Fibroblast of pulmonary artery (primary cell): ENCODE measurements at regions not wholly inside any gene's neighbourhood (a gene's known extent, or its start where the extent isn't known, plus 50 kb on each side); places are given as distances from the start of the nearest gene placed in this dataset.
A peak's percentile ranks its signal among the peaks of the same experiment; 100 is the strongest.
"Not testable (repeated sequence)": the region's sequence is repeated elsewhere in the genome, so short reads cannot be mapped to it uniquely, and the experiment has no call there.

Source experiments
- DNase-seq: peaks from one replicate; pipeline ENCODE4 v3.0.0-alpha.2; 2010; ENCODE audit warnings: low read depth
- H3K4me3 ChIP-seq: replicated peaks from 2 replicates; pipeline ENCODE4 v1.5.1; 2011; ENCODE audit warnings: low read depth, mild to moderate bottlenecking, control low read depth, low read length, moderate library complexity
- CTCF ChIP-seq: IDR thresholded peaks from 2 replicates; pipeline ENCODE4 v1.5.1; 2011; ENCODE audit warnings: mild to moderate bottlenecking, control low read depth, low read length, inconsistent platforms; ENCODE audit errors: missing control alignments

DNA sequence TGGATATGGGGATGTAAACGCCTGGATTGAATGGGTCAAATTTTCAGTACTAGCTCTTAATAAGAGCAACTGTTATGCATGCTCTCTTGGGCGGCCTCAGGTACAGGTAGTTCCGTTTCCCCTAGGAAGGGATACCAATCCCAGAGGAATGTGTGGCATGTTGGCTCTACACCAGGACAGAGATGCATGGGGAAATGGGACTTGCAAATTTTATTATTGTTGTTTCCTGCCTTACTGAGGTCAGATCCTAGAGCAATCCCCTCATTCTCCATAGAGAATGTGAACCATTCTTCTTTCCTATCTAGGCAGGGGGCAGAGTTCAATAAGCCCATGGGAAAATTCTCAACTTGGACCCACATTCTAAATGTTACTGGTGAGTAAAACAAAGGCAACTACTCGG lies 361.8 kb upstream of the FGF16 start:
- no peak overlapping the region for H3K4me3 ChIP-seq
- TF ChIP-seq CTCF, result no peak
- no peak for DNase-seq

DNA sequence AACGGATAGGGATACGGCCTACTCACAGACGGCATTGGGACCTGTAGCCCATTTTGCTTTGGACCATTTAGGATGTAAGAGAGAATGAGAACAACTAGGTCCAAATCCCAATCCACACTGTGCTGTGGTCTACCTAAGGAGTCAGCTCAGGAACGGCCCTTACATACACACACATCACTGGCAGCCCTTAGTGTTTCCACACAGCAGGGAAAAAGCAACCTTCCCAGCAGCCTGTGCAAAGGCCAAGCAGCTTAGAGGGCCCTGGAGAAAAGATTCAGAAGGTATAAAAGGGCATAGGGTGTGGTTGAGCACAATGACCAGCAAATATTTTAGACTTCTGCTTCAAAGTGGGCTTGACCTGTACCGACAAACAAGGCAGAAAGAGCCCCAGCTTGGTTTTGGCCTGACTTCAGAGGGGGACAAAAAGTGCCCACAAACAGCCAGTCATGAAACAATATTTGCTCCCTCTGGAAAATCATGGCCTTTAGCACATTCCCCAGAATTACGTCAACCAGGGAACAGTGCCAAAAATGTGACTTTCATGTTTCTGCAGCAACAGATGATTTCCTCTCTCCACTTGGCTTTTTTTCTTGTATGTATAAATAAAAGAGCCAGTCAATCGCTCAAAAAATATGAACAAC lies 359.5 kb upstream of the FGF16 start:
- DNase-seq, result peak; percentile 39

DNA sequence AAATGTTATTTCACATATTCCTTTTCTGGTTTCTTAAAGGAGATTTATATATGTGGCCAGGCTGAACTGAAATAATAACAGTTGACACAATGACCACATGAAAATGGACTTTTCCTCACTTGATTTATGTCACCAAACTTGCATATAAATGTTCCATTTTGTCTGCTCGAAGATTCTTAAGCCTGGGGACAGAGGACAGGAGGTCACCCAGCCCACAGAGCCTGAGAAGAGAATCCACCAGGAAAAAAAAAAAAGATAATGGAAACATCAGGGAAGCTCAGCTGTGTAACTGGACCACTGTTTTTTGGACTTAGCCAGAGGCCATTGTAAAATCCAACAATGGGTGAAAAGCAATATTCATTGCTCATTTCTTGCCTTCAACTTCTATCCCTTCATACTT lies 359.0 kb upstream of the FGF16 start:
- TF ChIP-seq CTCF, result no peak
- DNase-seq, result no peak

More for the DNA sequence above, 359.5 kb upstream of the FGF16 start:
- TF ChIP-seq CTCF, result no peak
- H3K4me3 ChIP-seq, result no peak overlapping the region

DNA sequence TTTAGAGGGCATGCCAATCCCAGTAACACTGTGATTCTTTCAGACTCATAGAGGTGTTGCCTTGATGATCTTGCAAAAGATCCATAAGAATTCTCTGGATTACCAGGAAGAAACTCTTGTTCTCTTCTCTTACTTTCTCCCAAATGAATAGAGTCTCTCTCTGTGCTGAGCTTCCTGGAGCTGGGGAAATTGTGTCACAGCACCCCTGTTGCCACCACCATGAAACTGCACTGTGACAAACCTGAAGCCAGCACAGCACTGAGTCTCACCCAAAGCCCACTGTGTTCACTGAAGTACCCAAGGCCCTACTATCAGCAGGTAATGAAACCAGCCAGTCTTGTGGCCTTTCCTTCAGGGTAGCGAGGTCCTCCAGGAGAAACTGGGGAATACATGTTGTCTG lies 332.7 kb upstream of the FGF16 start:
- no peak for TF ChIP-seq CTCF
- no peak for DNase-seq
- H3K4me3 ChIP-seq, result no peak overlapping the region

More for the DNA sequence above, 359.0 kb upstream of the FGF16 start:
- H3K4me3 ChIP-seq, result no peak overlapping the region

- TF ChIP-seq CTCF, result no peak
- no peak for DNase-seq
- no peak overlapping the region for H3K4me3 ChIP-seq
Observed at GRCh38 chrX:77118686-77119085, 328.5 kb upstream of the FGF16 start.

DNA sequence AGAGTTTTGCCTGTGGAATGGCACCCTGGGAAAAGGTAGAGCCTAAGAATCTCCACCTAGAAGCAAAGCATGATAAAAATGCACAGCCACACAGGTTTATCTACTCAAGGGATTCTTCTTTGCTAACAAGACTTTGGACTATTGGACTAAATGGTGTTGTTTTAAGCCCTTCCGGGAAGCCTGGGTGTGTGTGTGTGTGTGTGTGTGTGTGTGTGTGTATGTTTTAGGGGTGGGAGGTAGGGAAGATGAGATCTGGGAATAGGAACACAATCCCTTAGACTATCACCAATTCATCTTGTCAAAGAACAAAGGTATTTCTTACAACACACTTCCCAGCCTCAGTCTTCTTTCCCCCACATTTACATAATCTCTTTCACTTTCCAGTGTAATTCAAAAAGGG lies 327.5 kb upstream of the FGF16 start:
- DNase-seq, result no peak
- no peak overlapping the region for H3K4me3 ChIP-seq
- no peak for TF ChIP-seq CTCF

- H3K4me3 ChIP-seq, DNase-seq: not testable (repeated sequence)
Observed at GRCh38 chrX:77123917-77124316, 323.3 kb upstream of the FGF16 start.

GRCh38 chrX:77127571-77127970 lies 319.6 kb upstream of the FGF16 start:
- not testable (repeated sequence) for H3K4me3 ChIP-seq, DNase-seq
